ENCODE measurements at regions not wholly inside any gene's neighbourhood (a gene's known extent, or its start where the extent isn't known, plus 50 kb on each side); places are given as distances from the start of the nearest gene placed in this dataset.

DNA sequence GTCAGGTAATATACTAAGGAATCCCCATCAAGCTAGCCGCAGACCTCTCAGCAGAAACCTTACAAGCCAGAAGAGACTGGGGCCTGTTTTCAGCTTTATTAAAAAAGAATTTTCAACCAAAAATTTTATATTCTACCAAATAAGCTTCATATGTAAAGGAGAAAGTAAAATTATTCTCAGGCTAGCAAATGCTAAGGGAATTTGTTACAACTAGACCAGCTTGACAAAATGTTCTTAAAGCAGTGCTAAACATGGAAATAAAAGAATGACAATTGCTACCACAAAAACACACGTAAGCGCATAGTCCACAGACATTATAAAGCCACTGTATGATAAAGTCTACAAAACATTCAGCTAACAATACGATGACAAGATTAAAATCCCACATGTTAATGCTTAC, 449.4 kb upstream of the MON1B start:
- TF ChIP-seq GLIS3 (CRISPR knock-in tag; IDR thresholded peaks at IDR 0.05) = no peak
- no peak for TF ChIP-seq CSDC2 (CRISPR knock-in tag; IDR thresholded peaks at IDR 0.05)
- no peak for TF ChIP-seq TCF4 (CRISPR knock-in tag; IDR thresholded peaks at IDR 0.05; ENCODE audit: borderline replicate concordance)
- no peak for TF ChIP-seq ZFP30 (CRISPR knock-in tag; IDR thresholded peaks at IDR 0.05)
- TF ChIP-seq, protein P1, sequence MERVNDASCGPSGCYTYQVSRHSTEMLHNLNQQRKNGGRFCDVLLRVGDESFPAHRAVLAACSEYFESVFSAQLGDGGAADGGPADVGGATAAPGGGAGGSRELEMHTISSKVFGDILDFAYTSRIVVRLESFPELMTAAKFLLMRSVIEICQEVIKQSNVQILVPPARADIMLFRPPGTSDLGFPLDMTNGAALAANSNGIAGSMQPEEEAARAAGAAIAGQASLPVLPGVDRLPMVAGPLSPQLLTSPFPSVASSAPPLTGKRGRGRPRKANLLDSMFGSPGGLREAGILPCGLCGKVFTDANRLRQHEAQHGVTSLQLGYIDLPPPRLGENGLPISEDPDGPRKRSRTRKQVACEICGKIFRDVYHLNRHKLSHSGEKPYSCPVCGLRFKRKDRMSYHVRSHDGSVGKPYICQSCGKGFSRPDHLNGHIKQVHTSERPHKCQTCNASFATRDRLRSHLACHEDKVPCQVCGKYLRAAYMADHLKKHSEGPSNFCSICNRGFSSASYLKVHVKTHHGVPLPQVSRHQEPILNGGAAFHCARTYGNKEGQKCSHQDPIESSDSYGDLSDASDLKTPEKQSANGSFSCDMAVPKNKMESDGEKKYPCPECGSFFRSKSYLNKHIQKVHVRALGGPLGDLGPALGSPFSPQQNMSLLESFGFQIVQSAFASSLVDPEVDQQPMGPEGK (CRISPR knock-in tag; IDR thresholded peaks at IDR 0.05; ENCODE audit: borderline replicate concordance) = no peak
- TF ChIP-seq ARNTL (CRISPR knock-in tag; IDR thresholded peaks at IDR 0.05; ENCODE audit: borderline replicate concordance, low read depth) = no peak
- no peak for ATAC-seq

DNA sequence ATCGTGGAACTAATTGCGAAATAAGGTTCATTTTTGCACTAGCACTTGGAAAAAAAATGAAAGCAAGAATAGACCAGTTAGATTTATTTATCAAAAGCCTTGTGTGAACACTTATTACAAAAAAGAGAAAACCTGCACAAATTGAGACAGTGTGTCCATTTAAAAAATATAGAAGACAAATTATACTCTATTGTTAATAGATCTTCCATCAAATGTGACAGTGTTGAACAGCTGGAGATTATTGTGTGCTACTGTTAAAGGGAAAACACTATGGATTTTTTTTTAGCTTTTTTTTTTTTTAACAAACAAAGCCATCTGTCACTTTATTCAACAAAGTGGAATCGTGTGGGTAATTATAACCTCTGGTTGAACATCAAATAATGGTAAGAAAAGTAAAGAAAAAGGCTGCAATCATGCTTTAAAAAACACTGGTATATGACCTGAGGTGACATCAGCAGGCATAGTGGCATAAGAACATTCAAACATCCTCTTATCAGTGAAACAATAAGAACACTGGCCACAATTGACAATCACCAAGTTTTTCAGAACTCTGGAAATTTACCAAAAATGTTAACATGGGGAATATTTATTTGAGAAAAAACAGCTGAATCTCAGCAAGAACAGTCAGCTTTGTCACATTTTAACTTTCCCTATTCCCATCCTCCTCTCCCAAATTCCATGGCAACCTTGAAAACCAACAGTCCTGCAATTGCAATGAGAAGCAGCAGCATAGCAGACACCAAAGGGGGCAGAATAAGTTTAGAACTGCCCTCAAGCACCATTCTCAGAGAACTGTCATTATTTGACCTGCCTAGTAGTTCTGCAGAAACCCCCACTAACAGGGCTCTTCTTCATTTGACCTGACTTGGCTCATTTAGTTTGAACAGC, 442.3 kb upstream of the MON1B start:
- no peak for ATAC-seq
- no peak for TF ChIP-seq ESRRG (CRISPR knock-in tag; IDR thresholded peaks at IDR 0.05)
- no peak for TF ChIP-seq ARNTL (CRISPR knock-in tag; IDR thresholded peaks at IDR 0.05; ENCODE audit: borderline replicate concordance, low read depth)
- TF ChIP-seq RARB (CRISPR knock-in tag; IDR thresholded peaks at IDR 0.05) = no peak
- TF ChIP-seq BACH2 (CRISPR knock-in tag; IDR thresholded peaks at IDR 0.05; ENCODE audit: borderline replicate concordance) = no peak
- no peak for TF ChIP-seq OSR1 (CRISPR knock-in tag; IDR thresholded peaks at IDR 0.05)
- TF ChIP-seq GLIS3 (CRISPR knock-in tag; IDR thresholded peaks at IDR 0.05) = no peak
- no peak for TF ChIP-seq TOX (CRISPR knock-in tag; IDR thresholded peaks at IDR 0.05; ENCODE audit: borderline replicate concordance)
- TF ChIP-seq ZC3H10 (CRISPR knock-in tag; IDR thresholded peaks at IDR 0.05) = no peak
- TF ChIP-seq, protein P2, sequence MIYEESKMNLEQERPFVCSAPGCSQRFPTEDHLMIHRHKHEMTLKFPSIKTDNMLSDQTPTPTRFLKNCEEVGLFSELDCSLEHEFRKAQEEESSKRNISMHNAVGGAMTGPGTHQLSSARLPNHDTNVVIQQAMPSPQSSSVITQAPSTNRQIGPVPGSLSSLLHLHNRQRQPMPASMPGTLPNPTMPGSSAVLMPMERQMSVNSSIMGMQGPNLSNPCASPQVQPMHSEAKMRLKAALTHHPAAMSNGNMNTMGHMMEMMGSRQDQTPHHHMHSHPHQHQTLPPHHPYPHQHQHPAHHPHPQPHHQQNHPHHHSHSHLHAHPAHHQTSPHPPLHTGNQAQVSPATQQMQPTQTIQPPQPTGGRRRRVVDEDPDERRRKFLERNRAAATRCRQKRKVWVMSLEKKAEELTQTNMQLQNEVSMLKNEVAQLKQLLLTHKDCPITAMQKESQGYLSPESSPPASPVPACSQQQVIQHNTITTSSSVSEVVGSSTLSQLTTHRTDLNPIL (CRISPR knock-in tag; IDR thresholded peaks at IDR 0.05; ENCODE audit: low read depth) = no peak
- TF ChIP-seq ZNF565 (CRISPR knock-in tag; conservative IDR thresholded peaks at IDR 0.05; ENCODE audit: low read depth) = no peak
- TF ChIP-seq, protein P3, sequence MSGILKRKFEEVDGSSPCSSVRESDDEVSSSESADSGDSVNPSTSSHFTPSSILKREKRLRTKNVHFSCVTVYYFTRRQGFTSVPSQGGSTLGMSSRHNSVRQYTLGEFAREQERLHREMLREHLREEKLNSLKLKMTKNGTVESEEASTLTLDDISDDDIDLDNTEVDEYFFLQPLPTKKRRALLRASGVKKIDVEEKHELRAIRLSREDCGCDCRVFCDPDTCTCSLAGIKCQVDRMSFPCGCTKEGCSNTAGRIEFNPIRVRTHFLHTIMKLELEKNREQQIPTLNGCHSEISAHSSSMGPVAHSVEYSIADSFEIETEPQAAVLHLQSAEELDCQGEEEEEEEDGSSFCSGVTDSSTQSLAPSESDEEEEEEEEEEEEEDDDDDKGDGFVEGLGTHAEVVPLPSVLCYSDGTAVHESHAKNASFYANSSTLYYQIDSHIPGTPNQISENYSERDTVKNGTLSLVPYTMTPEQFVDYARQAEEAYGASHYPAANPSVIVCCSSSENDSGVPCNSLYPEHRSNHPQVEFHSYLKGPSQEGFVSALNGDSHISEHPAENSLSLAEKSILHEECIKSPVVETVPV (CRISPR knock-in tag; IDR thresholded peaks at IDR 0.05) = no peak

DNA sequence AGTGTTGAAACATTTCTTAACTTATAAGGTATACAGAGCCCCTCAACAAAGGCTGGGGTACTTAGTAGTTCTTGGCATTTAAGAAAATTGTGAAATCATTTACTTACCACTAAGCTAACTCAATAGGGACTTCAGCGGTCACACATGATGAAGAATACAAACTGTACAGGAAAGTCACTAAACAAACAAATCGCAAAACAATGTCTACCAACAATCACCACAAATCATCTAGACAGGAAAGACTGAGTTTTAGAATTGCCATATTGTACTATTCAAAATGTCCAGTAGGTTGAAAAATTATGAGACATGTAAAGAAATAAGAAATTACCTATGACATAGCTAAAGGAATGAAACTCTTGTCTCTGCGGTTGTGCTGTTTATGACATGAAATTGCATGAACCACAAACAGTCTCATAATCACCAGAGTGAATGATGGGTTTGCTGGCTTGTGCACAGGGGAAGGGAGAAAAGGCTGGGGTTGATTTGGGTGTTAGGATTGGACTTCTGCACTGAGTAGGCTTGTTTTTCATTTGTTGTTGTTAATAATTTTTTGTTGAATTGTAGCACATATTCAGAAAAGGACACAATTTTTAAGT, 441.1 kb upstream of the MON1B start:
- TF ChIP-seq BACH2 (CRISPR knock-in tag; IDR thresholded peaks at IDR 0.05; ENCODE audit: borderline replicate concordance) (no peak), ESRRG (CRISPR knock-in tag; IDR thresholded peaks at IDR 0.05) (no peak), TCF4 (CRISPR knock-in tag; IDR thresholded peaks at IDR 0.05; ENCODE audit: borderline replicate concordance) (no peak), ZC3H10 (CRISPR knock-in tag; IDR thresholded peaks at IDR 0.05) (no peak), ZNF70 (CRISPR knock-in tag; IDR thresholded peaks at IDR 0.05) (no peak), OSR1 (CRISPR knock-in tag; IDR thresholded peaks at IDR 0.05) (no peak), ARNTL (CRISPR knock-in tag; IDR thresholded peaks at IDR 0.05; ENCODE audit: borderline replicate concordance, low read depth) (no peak), SNAI2 (CRISPR knock-in tag; IDR thresholded peaks at IDR 0.05) (no peak), CSDC2 (CRISPR knock-in tag; IDR thresholded peaks at IDR 0.05) (no peak), RARB (CRISPR knock-in tag; IDR thresholded peaks at IDR 0.05) (no peak), ZNF565 (CRISPR knock-in tag; conservative IDR thresholded peaks at IDR 0.05; ENCODE audit: low read depth) (no peak), ZNF8 (CRISPR knock-in tag; IDR thresholded peaks at IDR 0.05) (no peak)
- TF ChIP-seq, protein P4, sequence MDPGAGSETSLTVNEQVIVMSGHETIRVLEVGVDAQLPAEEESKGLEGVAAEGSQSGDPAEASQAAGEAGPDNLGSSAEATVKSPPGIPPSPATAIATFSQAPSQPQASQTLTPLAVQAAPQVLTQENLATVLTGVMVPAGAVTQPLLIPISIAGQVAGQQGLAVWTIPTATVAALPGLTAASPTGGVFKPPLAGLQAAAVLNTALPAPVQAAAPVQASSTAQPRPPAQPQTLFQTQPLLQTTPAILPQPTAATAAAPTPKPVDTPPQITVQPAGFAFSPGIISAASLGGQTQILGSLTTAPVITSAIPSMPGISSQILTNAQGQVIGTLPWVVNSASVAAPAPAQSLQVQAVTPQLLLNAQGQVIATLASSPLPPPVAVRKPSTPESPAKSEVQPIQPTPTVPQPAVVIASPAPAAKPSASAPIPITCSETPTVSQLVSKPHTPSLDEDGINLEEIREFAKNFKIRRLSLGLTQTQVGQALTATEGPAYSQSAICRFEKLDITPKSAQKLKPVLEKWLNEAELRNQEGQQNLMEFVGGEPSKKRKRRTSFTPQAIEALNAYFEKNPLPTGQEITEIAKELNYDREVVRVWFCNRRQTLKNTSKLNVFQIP (CRISPR knock-in tag; IDR thresholded peaks at IDR 0.05; ENCODE audit: borderline replicate concordance, low read depth) = no peak
- TF ChIP-seq, protein P2 (CRISPR knock-in tag; IDR thresholded peaks at IDR 0.05; ENCODE audit: low read depth) = no peak
- TF ChIP-seq, protein P5, sequence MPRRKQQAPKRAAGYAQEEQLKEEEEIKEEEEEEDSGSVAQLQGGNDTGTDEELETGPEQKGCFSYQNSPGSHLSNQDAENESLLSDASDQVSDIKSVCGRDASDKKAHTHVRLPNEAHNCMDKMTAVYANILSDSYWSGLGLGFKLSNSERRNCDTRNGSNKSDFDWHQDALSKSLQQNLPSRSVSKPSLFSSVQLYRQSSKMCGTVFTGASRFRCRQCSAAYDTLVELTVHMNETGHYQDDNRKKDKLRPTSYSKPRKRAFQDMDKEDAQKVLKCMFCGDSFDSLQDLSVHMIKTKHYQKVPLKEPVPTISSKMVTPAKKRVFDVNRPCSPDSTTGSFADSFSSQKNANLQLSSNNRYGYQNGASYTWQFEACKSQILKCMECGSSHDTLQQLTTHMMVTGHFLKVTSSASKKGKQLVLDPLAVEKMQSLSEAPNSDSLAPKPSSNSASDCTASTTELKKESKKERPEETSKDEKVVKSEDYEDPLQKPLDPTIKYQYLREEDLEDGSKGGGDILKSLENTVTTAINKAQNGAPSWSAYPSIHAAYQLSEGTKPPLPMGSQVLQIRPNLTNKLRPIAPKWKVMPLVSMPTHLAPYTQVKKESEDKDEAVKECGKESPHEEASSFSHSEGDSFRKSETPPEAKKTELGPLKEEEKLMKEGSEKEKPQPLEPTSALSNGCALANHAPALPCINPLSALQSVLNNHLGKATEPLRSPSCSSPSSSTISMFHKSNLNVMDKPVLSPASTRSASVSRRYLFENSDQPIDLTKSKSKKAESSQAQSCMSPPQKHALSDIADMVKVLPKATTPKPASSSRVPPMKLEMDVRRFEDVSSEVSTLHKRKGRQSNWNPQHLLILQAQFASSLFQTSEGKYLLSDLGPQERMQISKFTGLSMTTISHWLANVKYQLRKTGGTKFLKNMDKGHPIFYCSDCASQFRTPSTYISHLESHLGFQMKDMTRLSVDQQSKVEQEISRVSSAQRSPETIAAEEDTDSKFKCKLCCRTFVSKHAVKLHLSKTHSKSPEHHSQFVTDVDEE (CRISPR knock-in tag; IDR thresholded peaks at IDR 0.05) = no peak
- no peak for ATAC-seq

All from SK-N-SH treated with all-trans-retinoic acid at 6 μM for 48 hours (cell line).